ACHN (cell line): ENCODE measurements at regions not wholly inside any gene's neighbourhood (a gene's known extent, or its start where the extent isn't known, plus 50 kb on each side); places are given as distances from the start of the nearest gene placed in this dataset.
"Not testable (repeated sequence)": the region's sequence is repeated elsewhere in the genome, so short reads cannot be mapped to it uniquely, and the experiment has no call there.

ENCODE experiments used
- DNase-seq: peaks from one replicate; pipeline ENCODE4 v3.0.0-alpha.2; 2015
- in situ Hi-C: cut with HindIII; loops from 2 replicates; pipeline ENCODE4 v1.10.0; 2017; ENCODE audit warnings: low sequenced_read_pairs, low pct_ligation_motif_present, low pct_unique_long_range_greater_than_20kb

GRCh38 chr7:6977368-6977767 lies 151.3 kb upstream of the CCZ1B start:
- in situ Hi-C loops, result not testable (repeated sequence)

DNA sequence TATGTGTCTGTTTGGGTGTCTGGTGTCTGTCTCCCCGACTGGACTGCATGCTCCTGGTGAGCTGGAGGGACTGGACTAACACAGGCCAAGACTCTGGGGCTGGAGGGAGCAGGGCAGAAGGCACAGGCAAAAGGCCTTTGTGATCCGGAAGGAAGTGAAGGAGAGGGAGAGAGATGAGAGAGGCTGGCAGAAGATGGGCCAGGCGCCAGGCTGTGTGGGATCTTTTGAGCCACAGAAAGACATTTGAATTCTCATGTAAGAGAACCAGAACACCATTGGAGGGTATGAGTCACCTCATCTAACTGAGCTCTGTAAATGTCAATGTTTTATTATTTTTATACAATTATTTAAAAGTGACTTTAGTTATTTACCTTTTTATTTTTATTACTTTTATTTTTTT lies 152.3 kb upstream of the CCZ1B start:
- in situ Hi-C loops, DNase-seq: not testable (repeated sequence)

More at GRCh38 chr7:6977368-6977767, 151.3 kb upstream of the CCZ1B start:
- DNase-seq, result not testable (repeated sequence)

DNA sequence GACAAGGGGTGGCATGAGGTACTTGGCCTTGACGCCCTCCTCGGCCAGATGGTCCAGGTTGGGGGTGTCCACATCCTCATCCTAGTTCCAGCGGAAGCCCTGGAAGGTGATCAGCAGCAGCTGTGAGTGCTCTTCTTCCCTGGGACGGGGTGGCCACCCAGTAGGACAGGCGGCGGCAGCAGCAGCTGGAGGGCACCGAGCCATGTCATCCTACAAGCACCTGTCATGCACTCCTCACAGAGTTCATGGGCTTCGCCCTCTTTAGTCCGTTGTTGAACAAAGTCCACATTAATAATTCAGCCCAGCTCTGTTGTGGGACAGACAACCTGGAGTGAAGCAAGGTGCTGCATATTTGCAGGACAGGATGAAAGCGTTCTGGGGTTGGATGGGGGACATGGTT lies 153.4 kb upstream of the CCZ1B start:
- DNase-seq, in situ Hi-C loops: not testable (repeated sequence)

- DNase-seq, in situ Hi-C loops: not testable (repeated sequence)
Observed at GRCh38 chr7:6982375-6982774, 156.3 kb upstream of the CCZ1B start.

GRCh38 chr7:6986892-6987291 lies 160.8 kb upstream of the CCZ1B start:
- DNase-seq, in situ Hi-C loops: not testable (repeated sequence)

- DNase-seq, in situ Hi-C loops: not testable (repeated sequence)
Observed at GRCh38 chr7:6988608-6989007, 162.5 kb upstream of the CCZ1B start.

GRCh38 chr7:6989968-6990367 lies 163.9 kb upstream of the CCZ1B start:
- in situ Hi-C loops, DNase-seq: not testable (repeated sequence)

- peak; percentile 65 for DNase-seq
- in situ Hi-C loops, result not testable (repeated sequence)
Observed at GRCh38 chr7:6990426-6991152, 164.5 kb upstream of the CCZ1B start.

DNA sequence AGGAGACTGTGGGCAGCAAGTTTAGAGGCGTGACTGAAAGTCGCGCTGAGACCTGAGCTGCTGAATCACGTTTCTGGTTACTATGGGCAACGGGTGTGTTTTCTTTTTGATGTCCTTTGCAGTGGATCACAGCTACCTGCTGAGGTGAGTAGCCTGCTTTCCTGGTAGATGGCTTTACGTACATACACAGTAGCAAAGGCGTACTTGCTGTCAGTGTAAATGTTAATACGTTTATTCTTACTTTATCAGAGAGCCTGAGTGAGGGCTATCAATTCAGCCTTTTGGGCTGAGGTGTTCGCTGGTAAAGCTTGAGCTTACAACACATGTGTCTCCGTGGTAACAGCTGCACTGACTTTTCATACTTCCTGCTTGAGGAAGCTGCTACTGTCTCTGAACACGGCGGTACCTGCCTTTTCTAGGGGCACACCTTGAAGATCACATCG lies 165.1 kb upstream of the CCZ1B start:
- in situ Hi-C loops, result not testable (repeated sequence)
- DNase-seq, result peak; percentile 65

- DNase-seq, result peak; percentile 24
- in situ Hi-C loops, result not testable (repeated sequence)
Observed at GRCh38 chr7:6991686-6992085, 165.6 kb upstream of the CCZ1B start.

DNA sequence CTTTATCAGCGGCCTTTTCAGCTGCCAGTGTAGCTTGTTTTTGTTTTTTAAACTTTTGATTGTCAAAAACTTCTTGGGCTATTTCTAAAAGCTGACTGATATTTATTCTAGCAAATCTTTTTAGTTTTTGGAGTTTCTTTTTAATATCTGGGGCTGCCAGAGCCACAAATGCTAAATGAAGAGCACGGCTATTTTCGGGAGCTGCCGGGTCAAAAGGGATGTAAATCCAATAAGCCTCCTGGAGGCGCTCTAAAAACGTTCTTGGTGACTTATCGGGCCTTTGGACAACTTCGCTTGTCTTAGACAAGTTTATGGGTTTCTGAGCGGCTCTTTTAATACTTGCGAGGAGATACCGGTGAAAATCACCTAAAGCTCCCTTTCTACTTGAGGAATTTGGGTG lies 166.1 kb upstream of the CCZ1B start:
- in situ Hi-C loops, DNase-seq: not testable (repeated sequence)

DNA sequence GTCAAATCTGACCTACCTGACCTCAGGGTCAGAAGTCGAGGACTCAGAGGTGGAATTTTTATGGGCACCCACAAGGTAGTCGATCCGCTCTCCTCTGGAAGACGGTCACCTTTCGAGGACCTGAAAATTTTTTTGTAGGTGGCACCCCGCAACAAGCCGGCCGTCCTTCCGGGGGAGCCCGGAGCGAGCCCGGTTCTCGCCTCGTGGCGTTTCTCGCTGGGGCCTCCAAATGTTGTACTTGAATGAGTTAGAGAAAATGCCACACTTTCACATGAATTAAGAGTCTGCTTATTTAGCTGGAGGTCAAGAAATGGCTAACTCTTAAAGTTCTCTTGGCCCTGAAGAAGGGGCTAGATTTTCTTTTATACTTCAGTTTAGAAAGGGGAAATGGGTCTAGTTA lies 169.0 kb upstream of the CCZ1B start:
- in situ Hi-C loops, DNase-seq: not testable (repeated sequence)

DNA sequence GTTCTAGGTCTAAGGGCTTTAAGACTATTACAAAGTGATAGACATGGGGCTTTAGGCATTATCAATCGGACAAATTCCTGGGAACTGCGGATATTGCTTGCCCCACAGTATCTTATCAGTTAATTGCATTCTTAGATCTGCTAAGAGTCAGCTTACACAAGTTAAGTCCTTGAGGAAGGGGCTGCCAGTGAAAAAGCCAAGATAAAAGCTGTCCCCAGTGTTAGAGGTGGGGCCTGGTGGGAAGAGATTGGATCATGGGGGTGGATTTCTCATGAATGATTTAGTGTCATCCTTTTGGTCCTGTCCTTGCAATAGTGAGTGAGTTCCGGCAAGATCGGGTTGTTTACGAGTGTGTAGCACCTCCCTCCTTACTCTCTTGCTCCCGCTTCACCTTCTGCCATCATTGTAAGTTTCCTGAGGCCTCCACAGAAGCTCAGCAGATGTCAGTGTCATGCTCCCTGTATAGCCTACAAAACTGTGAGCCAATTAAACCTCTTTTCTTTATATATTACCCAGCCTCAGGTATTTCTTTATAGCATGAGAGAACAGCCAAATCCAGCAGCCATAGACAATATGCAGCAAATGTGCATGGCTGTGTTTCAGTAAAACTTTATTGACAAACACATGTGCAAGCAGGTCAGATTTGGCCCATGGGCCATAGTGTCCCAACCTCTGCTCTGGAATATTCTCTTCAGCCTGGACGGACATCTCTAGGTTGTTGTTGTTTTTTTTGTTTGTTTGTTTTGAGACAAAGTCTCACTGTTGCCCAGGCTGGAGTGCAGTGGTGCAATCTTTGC lies 169.6 kb upstream of the CCZ1B start:
- in situ Hi-C loops, DNase-seq: not testable (repeated sequence)

DNA sequence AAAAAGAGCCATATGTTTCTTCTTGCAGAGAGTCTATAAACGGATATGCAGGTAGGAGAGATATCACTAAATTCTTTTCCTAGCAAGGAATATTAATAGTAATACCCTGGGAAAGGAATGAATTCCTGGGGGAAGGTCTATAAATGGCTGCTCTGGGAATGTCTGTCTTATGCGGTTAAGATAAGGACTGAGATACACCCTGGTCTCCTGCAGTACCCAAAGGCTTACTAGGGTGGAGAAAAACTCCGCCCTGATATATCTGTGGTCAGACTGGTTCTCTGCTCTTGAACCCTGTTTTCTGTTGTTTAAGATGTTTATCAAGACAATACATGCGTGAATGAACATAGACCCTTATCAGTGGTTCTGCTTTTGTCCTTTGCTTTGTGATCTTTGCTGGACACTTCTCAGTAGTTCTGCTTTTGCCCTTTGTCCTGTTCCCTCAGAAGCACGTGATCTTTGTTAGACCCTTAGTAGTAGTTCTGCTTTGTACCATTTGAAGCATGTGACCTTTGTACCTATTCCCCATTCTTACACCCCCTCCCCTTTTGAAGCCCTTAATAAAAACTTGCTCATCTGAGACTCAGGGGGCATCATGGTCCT lies 173.1 kb upstream of the CCZ1B start:
- DNase-seq, in situ Hi-C loops: not testable (repeated sequence)

DNA sequence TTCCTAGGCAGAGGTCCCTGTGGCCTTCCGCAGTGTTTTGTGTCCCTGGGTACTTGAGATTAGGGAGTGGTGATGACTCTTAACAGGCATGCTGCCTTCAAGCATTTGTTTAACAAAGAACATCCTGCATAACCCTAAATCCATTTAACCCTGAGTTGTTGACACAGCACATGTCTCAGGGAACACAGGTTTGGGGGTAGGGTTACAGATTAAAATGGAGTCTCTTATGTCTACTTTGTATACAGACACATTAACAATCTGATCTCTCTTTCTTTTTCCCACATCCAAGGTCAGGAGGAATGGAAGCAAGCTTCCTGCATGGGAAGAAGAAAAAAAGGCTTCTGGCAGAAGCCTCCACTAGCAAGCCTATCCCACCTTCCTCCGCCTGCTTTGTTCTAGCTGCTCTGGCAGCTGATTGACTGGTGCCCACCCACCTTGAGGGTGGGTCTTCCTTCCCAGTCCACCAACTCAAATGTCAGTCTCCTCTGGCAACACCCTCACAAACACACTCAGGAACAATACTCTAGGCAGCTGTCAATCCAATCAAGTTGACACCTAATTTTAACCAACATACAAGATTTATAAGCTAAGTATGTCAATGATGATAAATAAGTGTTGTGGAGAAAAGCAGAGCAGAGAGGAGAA lies 176.5 kb upstream of the CCZ1B start:
- in situ Hi-C loops, result no loop called here
- no peak for DNase-seq

DNA sequence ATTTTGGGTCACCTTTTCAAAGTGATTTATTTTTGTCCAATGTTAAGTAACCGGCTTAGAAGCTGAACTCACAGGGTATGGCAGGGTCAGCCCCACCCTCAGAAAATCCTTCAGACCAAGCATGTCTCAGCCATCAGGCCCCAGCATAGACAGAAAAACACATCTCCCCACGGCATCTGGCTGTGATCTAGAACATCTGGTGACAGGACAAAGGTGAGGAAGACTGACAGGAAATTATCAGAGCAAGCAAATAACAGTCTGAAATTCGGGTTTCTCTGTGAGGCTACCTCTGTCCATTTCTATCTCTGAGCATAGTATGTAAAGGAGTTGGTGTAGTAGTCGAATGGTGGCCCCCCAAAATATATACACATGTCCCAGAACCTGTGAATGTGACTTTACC lies 177.0 kb upstream of the C1GALT1 start:
- DNase-seq, result no peak
- in situ Hi-C loops, result no loop called here

DNA sequence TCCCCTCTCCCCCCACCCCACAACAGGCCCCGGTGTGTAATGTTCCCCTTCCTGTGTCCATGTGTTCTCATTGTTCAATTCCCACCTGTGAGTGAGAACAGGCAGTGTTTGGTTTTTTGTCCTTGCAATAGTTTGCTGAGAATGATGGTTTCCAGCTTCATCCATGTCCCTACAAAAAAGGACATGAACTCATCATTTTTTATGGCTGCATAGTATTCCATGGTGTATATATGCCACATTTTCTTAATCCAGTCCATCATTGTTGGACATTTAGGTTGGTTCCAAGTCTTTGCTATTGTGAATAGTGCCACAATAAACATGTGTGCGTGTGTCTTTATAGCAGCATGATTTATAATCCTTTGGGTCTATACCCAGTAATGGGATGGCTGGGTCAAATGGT lies 176.4 kb upstream of the C1GALT1 start:
- in situ Hi-C loops, DNase-seq: not testable (repeated sequence)

- in situ Hi-C loops, DNase-seq: not testable (repeated sequence)
Observed at GRCh38 chr7:7011241-7011640, 171.1 kb upstream of the C1GALT1 start.

DNA sequence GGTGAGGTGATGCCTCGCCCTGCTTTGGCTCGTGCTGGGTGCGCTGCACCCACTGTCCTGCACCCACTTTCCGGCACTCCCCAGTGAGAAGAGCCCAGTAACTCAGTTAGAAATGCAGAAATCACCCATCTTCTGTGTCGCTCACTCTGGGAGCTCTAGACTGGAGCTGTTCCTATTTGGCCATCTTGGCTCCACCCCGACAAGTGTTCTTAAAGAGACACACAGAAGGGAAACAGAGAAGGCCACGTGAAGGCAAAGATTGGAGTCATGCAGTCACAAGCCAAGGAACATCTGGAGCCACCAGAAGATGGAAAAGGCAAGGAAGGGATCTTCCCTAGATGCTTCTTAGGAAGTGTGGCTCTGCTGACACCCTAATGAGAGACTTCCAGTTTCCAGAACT lies 170.6 kb upstream of the C1GALT1 start:
- in situ Hi-C loops, DNase-seq: not testable (repeated sequence)
